ENCODE measurements at regions not wholly inside any gene's neighbourhood (a gene's known extent, or its start where the extent isn't known, plus 50 kb on each side); places are given as distances from the start of the nearest gene placed in this dataset.

DNA sequence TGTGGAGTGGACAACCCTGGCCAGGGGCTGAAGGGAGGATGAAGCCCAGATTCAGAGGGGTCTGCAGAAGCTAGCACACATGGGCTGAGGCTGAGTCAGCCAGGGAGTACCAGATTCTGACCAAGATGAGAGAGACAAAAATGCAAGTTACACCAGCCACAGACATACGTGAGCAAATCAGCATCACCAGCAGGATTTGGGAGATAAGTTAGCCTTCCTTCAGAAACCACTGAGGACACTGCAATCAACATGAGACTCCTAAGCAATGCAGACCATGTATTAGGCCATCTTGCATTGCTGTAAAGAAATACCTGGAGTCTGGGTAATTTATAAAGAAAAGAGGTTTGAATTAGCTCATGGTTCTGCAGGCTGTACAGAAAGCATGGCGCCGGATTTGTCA, 57.0 kb upstream of the PAGE5 start:
- TF ChIP-seq EZH2 (IDR thresholded peaks at IDR 0.05; ENCODE audit: low read length, missing control alignments), result no peak
- TF ChIP-seq, protein P1, sequence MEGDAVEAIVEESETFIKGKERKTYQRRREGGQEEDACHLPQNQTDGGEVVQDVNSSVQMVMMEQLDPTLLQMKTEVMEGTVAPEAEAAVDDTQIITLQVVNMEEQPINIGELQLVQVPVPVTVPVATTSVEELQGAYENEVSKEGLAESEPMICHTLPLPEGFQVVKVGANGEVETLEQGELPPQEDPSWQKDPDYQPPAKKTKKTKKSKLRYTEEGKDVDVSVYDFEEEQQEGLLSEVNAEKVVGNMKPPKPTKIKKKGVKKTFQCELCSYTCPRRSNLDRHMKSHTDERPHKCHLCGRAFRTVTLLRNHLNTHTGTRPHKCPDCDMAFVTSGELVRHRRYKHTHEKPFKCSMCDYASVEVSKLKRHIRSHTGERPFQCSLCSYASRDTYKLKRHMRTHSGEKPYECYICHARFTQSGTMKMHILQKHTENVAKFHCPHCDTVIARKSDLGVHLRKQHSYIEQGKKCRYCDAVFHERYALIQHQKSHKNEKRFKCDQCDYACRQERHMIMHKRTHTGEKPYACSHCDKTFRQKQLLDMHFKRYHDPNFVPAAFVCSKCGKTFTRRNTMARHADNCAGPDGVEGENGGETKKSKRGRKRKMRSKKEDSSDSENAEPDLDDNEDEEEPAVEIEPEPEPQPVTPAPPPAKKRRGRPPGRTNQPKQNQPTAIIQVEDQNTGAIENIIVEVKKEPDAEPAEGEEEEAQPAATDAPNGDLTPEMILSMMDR (conservative IDR thresholded peaks at IDR 0.05 in 1 of 2, IDR thresholded peaks at IDR 0.05 in 1 of 2; ENCODE audit: low read depth in 1 of 2, low read length in 2 of 2), result no peak

All from fibroblast of lung (primary cell).